Colonic mucosa (tissue), 4 donors: ENCODE measurements at regions not wholly inside any gene's neighbourhood (a gene's known extent, or its start where the extent isn't known, plus 50 kb on each side); places are given as distances from the start of the nearest gene placed in this dataset.

Experiments used
- DNase-seq: peaks from one replicate; pipeline ENCODE4 v3.0.0-alpha.2; 2020
- H3K27ac ChIP-seq: fragments of 200-600 bp; one replicate; pipeline ENCODE4 v1.8.0; 2021
- H3K27me3 ChIP-seq: fragments of 200-600 bp; one replicate; pipeline ENCODE4 v1.8.0; 2021
- H3K36me3 ChIP-seq: fragments of 200-600 bp; one replicate; pipeline ENCODE4 v1.8.0; 2021
- H3K4me1 ChIP-seq: fragments of 200-600 bp; one replicate; pipeline ENCODE4 v1.8.0; 2021; ENCODE audit warnings: mild to moderate bottlenecking
- H3K4me3 ChIP-seq: fragments of 200-600 bp; one replicate; pipeline ENCODE4 v1.8.0; 2021
- H3K9ac ChIP-seq, 2 donors: one replicate each; pipeline ENCODE4 v1.7.0; 2013; ENCODE audit warnings: control low read depth in 2 of 2, low read depth in 2 of 2, low read length in 2 of 2
- H3K9me3 ChIP-seq: fragments of 200-600 bp; one replicate; pipeline ENCODE4 v1.8.0; 2021
- intact Hi-C: fragments of 100-400 bp; cut with DNase I; formaldehyde crosslinking; loops from one replicate; pipeline ENCODE4 v1.14.1; 2022
- TF ChIP-seq, protein P1 (sequence below): fragments of 200-600 bp; IDR thresholded peaks from one replicate; pipeline ENCODE4 v1.8.0; 2022; ENCODE audit warnings: antibody characterized with exemption, mild to moderate bottlenecking
- donor health status: healthy.
- donor health status: DM: no; HTN: no; CAD: no.
- donor health status: DM: no; HTN: no; CAD: no.

DNA sequence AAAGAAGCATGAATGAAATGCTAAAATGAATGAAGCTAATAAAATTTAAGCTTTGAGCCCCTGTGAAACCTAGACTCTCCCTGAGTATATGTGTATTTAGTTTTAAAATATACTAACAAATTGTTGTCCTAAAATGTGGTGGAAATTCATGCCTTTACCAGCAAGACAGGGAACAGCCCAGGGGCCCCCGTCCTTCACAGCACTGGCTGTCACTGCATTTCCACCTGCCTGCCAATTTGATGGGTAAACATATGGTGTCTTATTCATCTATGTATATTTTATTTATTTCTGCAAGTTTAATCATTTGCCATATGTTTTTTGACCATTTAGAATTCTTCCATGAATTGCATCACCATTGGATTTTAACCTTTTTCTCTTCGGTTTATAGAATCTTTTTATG, 463.7 kb upstream of the NBEA start:
- Histone ChIP-seq H3K4me1 (no peaks in the 10 kb centered on the region), H3K27ac (no peak overlapping the region), H3K9me3 (no peaks in the 10 kb centered on the region), H3K9ac (no peak overlapping the region), H3K36me3 (no peaks in the 10 kb centered on the region), H3K27me3 (no peaks in the 10 kb centered on the region), H3K4me3 (no peak overlapping the region)
- TF ChIP-seq, protein P1, sequence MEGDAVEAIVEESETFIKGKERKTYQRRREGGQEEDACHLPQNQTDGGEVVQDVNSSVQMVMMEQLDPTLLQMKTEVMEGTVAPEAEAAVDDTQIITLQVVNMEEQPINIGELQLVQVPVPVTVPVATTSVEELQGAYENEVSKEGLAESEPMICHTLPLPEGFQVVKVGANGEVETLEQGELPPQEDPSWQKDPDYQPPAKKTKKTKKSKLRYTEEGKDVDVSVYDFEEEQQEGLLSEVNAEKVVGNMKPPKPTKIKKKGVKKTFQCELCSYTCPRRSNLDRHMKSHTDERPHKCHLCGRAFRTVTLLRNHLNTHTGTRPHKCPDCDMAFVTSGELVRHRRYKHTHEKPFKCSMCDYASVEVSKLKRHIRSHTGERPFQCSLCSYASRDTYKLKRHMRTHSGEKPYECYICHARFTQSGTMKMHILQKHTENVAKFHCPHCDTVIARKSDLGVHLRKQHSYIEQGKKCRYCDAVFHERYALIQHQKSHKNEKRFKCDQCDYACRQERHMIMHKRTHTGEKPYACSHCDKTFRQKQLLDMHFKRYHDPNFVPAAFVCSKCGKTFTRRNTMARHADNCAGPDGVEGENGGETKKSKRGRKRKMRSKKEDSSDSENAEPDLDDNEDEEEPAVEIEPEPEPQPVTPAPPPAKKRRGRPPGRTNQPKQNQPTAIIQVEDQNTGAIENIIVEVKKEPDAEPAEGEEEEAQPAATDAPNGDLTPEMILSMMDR = no peak
- intact Hi-C loops = no loop called here
- no peak for DNase-seq

DNA sequence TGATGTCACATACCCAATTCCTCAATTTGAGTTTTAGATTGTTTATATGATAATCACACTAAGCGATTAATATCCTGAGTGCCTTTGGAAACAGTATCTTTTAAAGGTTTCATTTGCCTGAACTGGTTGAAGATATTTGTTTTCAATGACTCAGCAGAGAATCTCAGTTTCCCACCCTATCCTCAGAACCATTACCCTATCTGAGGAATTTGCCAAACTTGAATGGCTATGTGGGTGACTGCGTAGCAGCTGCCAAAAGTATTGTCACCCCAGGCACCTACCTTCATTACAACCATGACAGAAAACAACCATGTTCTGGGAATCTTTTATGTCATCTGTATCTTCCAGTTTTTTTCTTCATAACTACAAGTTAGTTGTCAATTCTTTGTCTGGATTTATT, 440.1 kb upstream of the NBEA start:
- Histone ChIP-seq H3K27ac (no peak overlapping the region), H3K9ac (no peak overlapping the region), H3K27me3 (no peaks in the 10 kb centered on the region), H3K4me1 (no peaks in the 10 kb centered on the region), H3K36me3 (no peaks in the 10 kb centered on the region), H3K9me3 (no peaks in the 10 kb centered on the region), H3K4me3 (no peak overlapping the region)
- intact Hi-C loops = no loop called here
- TF ChIP-seq, protein P1 = no peak
- DNase-seq = no peak

DNA sequence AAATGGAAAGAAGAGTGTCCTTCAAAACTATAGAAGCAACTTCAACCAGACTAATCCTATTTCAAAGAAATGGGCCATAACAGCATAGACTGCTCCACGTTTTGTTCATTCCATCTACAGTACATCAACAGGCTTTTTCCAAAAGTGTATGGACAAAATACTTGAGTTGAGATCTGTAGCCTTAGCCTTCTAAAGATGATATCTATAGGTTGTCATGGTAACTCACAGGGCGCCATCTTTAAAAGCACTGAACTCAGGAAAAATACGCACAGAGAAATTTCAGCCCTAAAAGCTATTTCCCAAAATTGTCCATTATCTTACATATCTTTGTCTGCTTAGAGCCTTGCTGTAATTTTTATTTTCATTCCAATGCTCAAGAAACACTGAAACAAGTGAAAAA, 439.4 kb upstream of the NBEA start:
- DNase-seq = no peak
- no peak overlapping the region for H3K4me3 ChIP-seq
- no peaks in the 10 kb centered on the region for H3K36me3 ChIP-seq
- H3K27me3 ChIP-seq = no peaks in the 10 kb centered on the region
- intact Hi-C loops = no loop called here
- no peaks in the 10 kb centered on the region for H3K9me3 ChIP-seq
- H3K9ac ChIP-seq = no peak overlapping the region
- H3K4me1 ChIP-seq = no peaks in the 10 kb centered on the region
- TF ChIP-seq, protein P1 = no peak
- no peak overlapping the region for H3K27ac ChIP-seq

DNA sequence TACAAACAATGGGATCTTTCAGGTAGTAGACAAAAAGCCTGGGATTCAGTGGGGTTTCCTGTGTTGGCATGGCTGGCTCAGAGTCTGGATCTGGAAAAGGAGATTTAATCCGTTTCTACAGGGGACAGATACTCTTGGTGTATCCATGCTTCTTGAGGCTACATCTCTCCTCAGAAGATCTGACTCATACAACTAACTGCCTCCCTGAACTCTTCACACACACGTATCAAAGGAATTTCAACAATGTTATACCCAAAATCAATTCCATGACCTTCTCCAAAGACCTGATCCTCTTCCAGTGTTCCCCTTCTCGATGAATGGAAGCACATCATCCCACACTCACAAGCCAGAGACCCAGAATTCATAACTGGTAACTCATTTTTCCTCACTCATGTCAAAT, 435.3 kb upstream of the NBEA start:
- Histone ChIP-seq H3K27ac (no peak overlapping the region), H3K36me3 (no peaks in the 10 kb centered on the region), H3K9ac (no peak overlapping the region), H3K4me3 (no peak overlapping the region), H3K4me1 (no peaks in the 10 kb centered on the region), H3K27me3 (no peaks in the 10 kb centered on the region), H3K9me3 (no peaks in the 10 kb centered on the region)
- TF ChIP-seq, protein P1 = no peak
- intact Hi-C loops = no loop called here
- no peak for DNase-seq

DNA sequence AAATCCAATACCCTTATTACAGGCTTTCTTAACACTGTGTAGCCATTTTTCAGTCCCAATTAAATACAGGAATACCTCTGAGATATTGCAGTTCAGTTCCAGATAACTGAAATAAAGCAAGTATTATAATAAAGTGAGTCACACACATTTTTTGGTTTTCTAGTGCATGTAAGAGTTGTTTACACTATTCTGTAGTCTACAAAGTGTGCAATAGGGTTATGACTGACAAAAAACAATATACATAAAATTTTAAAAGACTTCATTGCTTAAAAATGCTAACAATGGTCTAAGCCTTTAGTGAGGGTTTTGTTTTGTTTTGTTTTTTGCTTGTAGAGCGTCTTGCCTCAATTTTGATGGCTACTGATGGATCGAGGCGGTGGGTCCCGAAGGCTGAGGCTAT, 434.4 kb upstream of the NBEA start:
- Histone ChIP-seq H3K27me3 (no peaks in the 10 kb centered on the region), H3K9me3 (no peaks in the 10 kb centered on the region), H3K36me3 (no peaks in the 10 kb centered on the region), H3K4me1 (no peaks in the 10 kb centered on the region), H3K27ac (no peak overlapping the region), H3K4me3 (no peak overlapping the region), H3K9ac (no peak overlapping the region)
- TF ChIP-seq, protein P1 = no peak
- intact Hi-C loops = no loop called here
- no peak for DNase-seq

DNA sequence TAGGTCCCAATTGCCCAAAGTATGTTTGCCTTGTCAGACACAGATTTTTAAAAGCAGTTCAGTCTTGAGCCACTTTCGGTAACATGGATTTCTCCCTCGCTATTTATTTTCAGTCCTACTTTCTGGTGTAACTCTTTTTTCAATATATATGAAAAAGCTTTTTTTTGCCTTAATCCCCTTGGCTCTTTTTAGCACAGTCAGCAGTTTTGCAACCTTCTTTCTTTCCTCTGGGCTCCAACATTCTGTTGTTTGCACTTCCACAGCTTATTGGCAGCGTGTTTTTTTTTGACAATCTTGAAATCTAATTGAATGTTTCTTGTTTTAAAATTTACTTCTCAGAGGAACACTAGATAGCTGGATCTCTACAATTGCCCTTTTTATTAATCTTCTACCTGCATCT, 429.3 kb upstream of the NBEA start:
- H3K27me3 ChIP-seq = no peaks in the 10 kb centered on the region
- TF ChIP-seq, protein P1 = no peak
- H3K36me3 ChIP-seq = no peaks in the 10 kb centered on the region
- no peaks in the 10 kb centered on the region for H3K4me1 ChIP-seq
- DNase-seq = no peak
- no peak overlapping the region for H3K4me3 ChIP-seq
- intact Hi-C loops = no loop called here
- no peaks in the 10 kb centered on the region for H3K9me3 ChIP-seq
- no peak overlapping the region for H3K9ac ChIP-seq
- H3K27ac ChIP-seq = no peak overlapping the region
